Activated CD4-positive, alpha-beta T cell treated with anti-CD3 and anti-CD28 coated beads, Interleukin-2, amount 10 ng/mL, durations not matched to agents 7 days and 5 days (primary cell): ENCODE measurements at regions not wholly inside any gene's neighbourhood (a gene's known extent, or its start where the extent isn't known, plus 50 kb on each side); places are given as distances from the start of the nearest gene placed in this dataset.
"Not testable (repeated sequence)": the region's sequence is repeated elsewhere in the genome, so short reads cannot be mapped to it uniquely, and the experiment has no call there.

ENCODE experiments used
- CTCF ChIA-PET: fragments of 350-600 bp; sonication (Branson Sonifier 250); formaldehyde crosslinking; loops from one replicate; lab custom pipeline; 2021; ENCODE audit warnings: antibody characterized with exemption; lab: Charles Lee
- POLR2A ChIA-PET: fragments of 350-600 bp; sonication (Branson Sonifier 250); formaldehyde crosslinking; loops from one replicate; lab custom pipeline; 2021; ENCODE audit warnings: antibody characterized with exemption; lab: Charles Lee
- DNase-seq: peaks from one replicate; pipeline ENCODE4 v3.0.0-alpha.2; 2020
- H3K27ac Mint-ChIP-seq: one replicate; pipeline ENCODE4 v1.8.0; 2021; ENCODE audit warnings: mild to moderate bottlenecking, moderate library complexity, mixed read lengths
- H3K27me3 Mint-ChIP-seq: one replicate; pipeline ENCODE4 v1.8.0; 2021; ENCODE audit warnings: mixed read lengths
- H3K36me3 Mint-ChIP-seq: one replicate; pipeline ENCODE4 v1.8.0; 2021; ENCODE audit warnings: low read depth, mixed read lengths
- H3K4me1 Mint-ChIP-seq: one replicate; pipeline ENCODE4 v1.8.0; 2021; ENCODE audit warnings: mixed read lengths
- H3K4me3 Mint-ChIP-seq: one replicate; pipeline ENCODE4 v1.8.0; 2021; ENCODE audit warnings: mild to moderate bottlenecking, moderate library complexity, mixed read lengths
- H3K9me3 Mint-ChIP-seq: one replicate; pipeline ENCODE4 v1.8.0; 2021; ENCODE audit warnings: mixed read lengths

GRCh38 chr1:82091265-82091664, 290.5 kb downstream of the ADGRL2 start:
- no peak for DNase-seq
- no peaks in the 10 kb centered on the region for H3K36me3 Mint-ChIP-seq
- ChIA-PET POLR2A (no interaction called here), CTCF (interaction anchor here (0.5 kb wide), 1 partner anchor 13 kb away, joined by 3 read pairs; no protein-coding TSS in a partner anchor)
- H3K9me3 Mint-ChIP-seq, result no peaks in the 10 kb centered on the region
- no peak overlapping the region for H3K4me3 Mint-ChIP-seq
- no peaks in the 10 kb centered on the region for H3K4me1 Mint-ChIP-seq
- H3K27ac Mint-ChIP-seq, result no peak overlapping the region
- H3K27me3 Mint-ChIP-seq, result no peaks in the 10 kb centered on the region

DNA sequence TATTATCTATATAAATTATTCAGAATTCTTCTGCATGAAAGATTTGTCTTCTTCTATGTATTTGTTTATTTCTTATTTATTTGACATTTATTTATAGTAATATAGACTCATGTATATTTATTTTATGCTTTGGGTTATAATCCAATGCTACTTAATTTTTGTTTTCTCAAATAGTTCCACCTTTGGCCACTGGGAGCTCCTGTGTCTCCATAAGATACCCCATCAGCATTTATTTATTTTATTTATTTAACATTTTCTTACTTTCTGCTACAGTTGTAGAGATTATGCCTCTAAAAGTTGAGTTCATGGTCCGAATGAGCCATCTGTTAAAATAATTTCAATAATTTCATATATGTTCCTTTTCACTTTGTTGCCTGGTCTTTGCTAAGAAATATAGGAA, 289.4 kb downstream of the ADGRL2 start:
- ChIA-PET POLR2A (no interaction called here), CTCF (no interaction called here)
- no peak for DNase-seq
- Mint-ChIP-seq H3K9me3 (no peaks in the 10 kb centered on the region), H3K4me1 (no peaks in the 10 kb centered on the region), H3K27me3 (no peaks in the 10 kb centered on the region), H3K36me3 (no peaks in the 10 kb centered on the region), H3K4me3 (no peak overlapping the region), H3K27ac (no peak overlapping the region)

DNA sequence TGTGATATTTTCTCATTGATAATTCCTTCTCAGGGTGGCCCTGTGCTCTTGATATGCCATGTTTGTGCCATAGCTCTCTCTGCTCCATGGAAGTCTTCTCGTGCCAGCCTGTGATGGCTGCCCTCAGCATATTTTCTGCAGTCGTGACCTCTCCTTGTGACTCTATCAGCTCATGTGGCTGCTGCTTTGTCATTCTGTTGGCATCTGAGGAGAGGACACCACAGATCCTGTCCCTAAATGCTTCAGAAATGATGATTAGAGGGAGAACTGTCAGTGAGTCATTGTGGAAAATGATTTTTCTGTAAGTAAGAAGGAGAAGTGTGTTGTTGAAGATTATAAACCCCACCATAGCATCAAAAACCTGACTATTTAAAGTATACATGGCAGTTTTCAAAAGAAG, 286.0 kb downstream of the ADGRL2 start:
- ChIA-PET CTCF (no interaction called here), POLR2A (no interaction called here)
- no peak overlapping the region for H3K4me3 Mint-ChIP-seq
- no peaks in the 10 kb centered on the region for H3K27me3 Mint-ChIP-seq
- H3K9me3 Mint-ChIP-seq, result no peaks in the 10 kb centered on the region
- H3K4me1 Mint-ChIP-seq, result no peaks in the 10 kb centered on the region
- no peak for DNase-seq
- H3K27ac Mint-ChIP-seq, result no peak overlapping the region
- no peaks in the 10 kb centered on the region for H3K36me3 Mint-ChIP-seq

GRCh38 chr1:82079607-82080006, 278.9 kb downstream of the ADGRL2 start:
- Mint-ChIP-seq H3K9me3 (no peaks in the 10 kb centered on the region), H3K36me3 (no peaks in the 10 kb centered on the region), H3K27me3 (no peaks in the 10 kb centered on the region), H3K27ac (no peak overlapping the region), H3K4me1 (no peaks in the 10 kb centered on the region), H3K4me3 (no peak overlapping the region)
- ChIA-PET POLR2A (no interaction called here), CTCF (no interaction called here)
- no peak for DNase-seq

DNA sequence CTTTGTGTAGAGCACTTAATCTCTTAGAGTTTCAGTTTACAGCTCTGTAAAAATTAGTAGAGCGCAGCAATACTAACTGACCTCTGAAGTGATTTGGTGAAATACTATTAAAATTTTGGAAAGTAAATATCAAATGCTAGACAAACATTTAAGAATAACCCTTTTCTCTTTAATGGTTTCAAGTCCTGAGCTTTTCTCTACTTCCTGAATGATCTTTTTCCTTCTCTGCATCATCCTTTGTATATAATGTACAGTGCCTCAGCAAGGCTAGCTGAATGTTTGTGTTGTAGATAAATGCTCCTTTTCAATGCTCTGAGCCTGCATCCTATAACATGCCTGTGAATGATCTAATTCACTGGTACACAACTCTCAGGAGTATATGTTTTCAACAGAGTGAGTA, 272.9 kb downstream of the ADGRL2 start:
- CTCF ChIA-PET, result no interaction called here
- POLR2A ChIA-PET, result no interaction called here
- Mint-ChIP-seq H3K27ac (no peak overlapping the region), H3K36me3 (no peaks in the 10 kb centered on the region), H3K4me3 (no peak overlapping the region), H3K4me1 (no peaks in the 10 kb centered on the region), H3K9me3 (no peaks in the 10 kb centered on the region), H3K27me3 (no peaks in the 10 kb centered on the region)
- DNase-seq, result no peak

- Mint-ChIP-seq H3K27me3 (no peaks in the 10 kb centered on the region), H3K4me1 (no peaks in the 10 kb centered on the region), H3K36me3 (no peaks in the 10 kb centered on the region), H3K4me3 (no peak overlapping the region), H3K9me3 (no peaks in the 10 kb centered on the region), H3K27ac (no peak overlapping the region)
- no peak for DNase-seq
- POLR2A ChIA-PET, result no interaction called here
- CTCF ChIA-PET, result no interaction called here
These were observed 272.3 kb downstream of the ADGRL2 start for GRCh38 chr1:82073071-82073470.

GRCh38 chr1:82065916-82066315, 265.2 kb downstream of the ADGRL2 start:
- CTCF ChIA-PET, result no interaction called here

GRCh38 chr1:82064691-82065090, 264.0 kb downstream of the ADGRL2 start:
- CTCF ChIA-PET, result no interaction called here
- Mint-ChIP-seq H3K27me3 (no peaks in the 10 kb centered on the region), H3K4me1 (no peaks in the 10 kb centered on the region), H3K4me3 (no peak overlapping the region), H3K27ac (no peak overlapping the region), H3K9me3 (no peaks in the 10 kb centered on the region), H3K36me3 (no peaks in the 10 kb centered on the region)
- POLR2A ChIA-PET, result interaction anchor here (0.7 kb wide), 1 partner anchor 535 kb away, joined by 3 read pairs; no protein-coding TSS in a partner anchor
- DNase-seq, result no peak

More at GRCh38 chr1:82065916-82066315, 265.2 kb downstream of the ADGRL2 start:
- no peak overlapping the region for H3K4me3 Mint-ChIP-seq
- no peaks in the 10 kb centered on the region for H3K4me1 Mint-ChIP-seq
- no peaks in the 10 kb centered on the region for H3K9me3 Mint-ChIP-seq
- POLR2A ChIA-PET, result no interaction called here
- no peak for DNase-seq
- H3K27me3 Mint-ChIP-seq, result no peaks in the 10 kb centered on the region
- H3K36me3 Mint-ChIP-seq, result no peaks in the 10 kb centered on the region
- no peak overlapping the region for H3K27ac Mint-ChIP-seq

- Mint-ChIP-seq H3K27me3 (no peaks in the 10 kb centered on the region), H3K4me1 (no peaks in the 10 kb centered on the region), H3K4me3 (no peak overlapping the region), H3K36me3 (no peaks in the 10 kb centered on the region), H3K27ac (no peak overlapping the region), H3K9me3 (no peaks in the 10 kb centered on the region)
- no peak for DNase-seq
- ChIA-PET POLR2A (no interaction called here), CTCF (no interaction called here)
These were observed 261.5 kb downstream of the ADGRL2 start for GRCh38 chr1:82062206-82062605.

DNA sequence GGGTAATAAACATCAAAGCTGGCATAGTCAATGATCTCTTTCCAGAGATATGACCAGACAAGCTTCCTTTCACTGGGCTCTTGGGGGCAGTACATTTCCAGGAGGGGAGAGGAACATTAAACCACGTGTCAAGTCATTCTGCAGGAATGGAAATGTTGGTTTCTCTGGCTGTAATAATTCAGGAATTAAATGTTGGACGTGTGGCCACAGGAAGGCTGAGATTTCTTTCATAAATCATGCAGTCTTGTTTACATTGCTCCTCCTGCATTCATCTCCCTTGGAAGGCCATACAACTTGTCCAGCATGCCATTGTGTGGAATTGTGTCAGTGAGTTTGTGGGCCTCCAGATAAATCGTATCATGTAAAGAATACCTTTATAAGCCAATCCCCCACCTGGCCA, 259.2 kb downstream of the ADGRL2 start:
- Mint-ChIP-seq H3K27me3 (no peaks in the 10 kb centered on the region), H3K4me1 (no peaks in the 10 kb centered on the region), H3K9me3 (no peaks in the 10 kb centered on the region), H3K36me3 (no peaks in the 10 kb centered on the region), H3K27ac (no peak overlapping the region), H3K4me3 (no peak overlapping the region)
- ChIA-PET CTCF (no interaction called here), POLR2A (no interaction called here)
- no peak for DNase-seq

DNA sequence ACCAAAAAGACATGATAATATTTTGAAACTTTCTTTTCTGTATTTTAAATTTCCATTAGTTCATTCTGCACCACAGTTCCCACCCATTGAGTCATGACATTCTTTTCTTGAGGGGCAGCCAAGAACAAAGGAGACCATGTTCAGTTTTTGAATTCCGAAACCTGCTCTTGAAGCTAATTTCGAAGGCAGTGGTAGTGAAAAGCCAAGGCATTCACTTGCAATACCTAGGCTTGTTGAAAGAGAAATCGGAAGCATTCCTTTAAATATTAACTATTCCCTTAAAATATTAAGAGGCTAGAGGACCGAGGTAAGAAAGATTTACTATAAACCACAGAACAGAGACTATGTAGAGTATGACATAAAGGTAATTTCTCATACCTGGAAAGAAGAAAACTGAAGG, 256.3 kb downstream of the ADGRL2 start:
- Mint-ChIP-seq H3K36me3 (no peaks in the 10 kb centered on the region), H3K4me3 (no peak overlapping the region), H3K9me3 (no peaks in the 10 kb centered on the region), H3K27me3 (no peaks in the 10 kb centered on the region), H3K4me1 (no peaks in the 10 kb centered on the region), H3K27ac (no peak overlapping the region)
- POLR2A ChIA-PET, result no interaction called here
- DNase-seq, result no peak
- CTCF ChIA-PET, result no interaction called here

DNA sequence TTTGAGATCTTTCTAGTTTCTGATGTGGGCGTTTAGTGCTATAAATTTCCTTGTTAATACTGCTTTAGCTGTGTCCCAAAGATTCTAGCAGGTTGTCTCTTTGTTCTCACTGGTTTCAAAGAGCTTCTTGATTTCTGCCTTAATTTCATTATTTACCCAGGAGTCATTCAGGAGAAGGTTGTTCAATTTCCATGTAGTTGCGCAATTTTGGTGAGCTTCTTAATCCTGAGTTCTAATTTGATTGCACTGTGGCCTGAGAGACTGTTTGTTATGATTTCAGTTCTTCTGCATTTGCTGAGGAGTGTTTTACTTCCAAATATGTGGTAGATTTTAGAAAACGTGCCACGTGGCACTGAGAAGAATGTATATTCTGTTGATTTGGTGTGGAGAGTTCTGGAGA, 254.6 kb downstream of the ADGRL2 start:
- H3K36me3 Mint-ChIP-seq, POLR2A ChIA-PET, H3K4me3 Mint-ChIP-seq, H3K27ac Mint-ChIP-seq, DNase-seq, H3K9me3 Mint-ChIP-seq, H3K4me1 Mint-ChIP-seq, CTCF ChIA-PET, H3K27me3 Mint-ChIP-seq: not testable (repeated sequence)

- H3K9me3 Mint-ChIP-seq, result no peaks in the 10 kb centered on the region
- no peaks in the 10 kb centered on the region for H3K4me1 Mint-ChIP-seq
- no peak overlapping the region for H3K27ac Mint-ChIP-seq
- ChIA-PET CTCF (no interaction called here), POLR2A (no interaction called here)
- H3K4me3 Mint-ChIP-seq, result no peak overlapping the region
- H3K27me3 Mint-ChIP-seq, result no peaks in the 10 kb centered on the region
- no peaks in the 10 kb centered on the region for H3K36me3 Mint-ChIP-seq
- DNase-seq, result no peak
These were observed 251.8 kb downstream of the ADGRL2 start for GRCh38 chr1:82052563-82052962.

DNA sequence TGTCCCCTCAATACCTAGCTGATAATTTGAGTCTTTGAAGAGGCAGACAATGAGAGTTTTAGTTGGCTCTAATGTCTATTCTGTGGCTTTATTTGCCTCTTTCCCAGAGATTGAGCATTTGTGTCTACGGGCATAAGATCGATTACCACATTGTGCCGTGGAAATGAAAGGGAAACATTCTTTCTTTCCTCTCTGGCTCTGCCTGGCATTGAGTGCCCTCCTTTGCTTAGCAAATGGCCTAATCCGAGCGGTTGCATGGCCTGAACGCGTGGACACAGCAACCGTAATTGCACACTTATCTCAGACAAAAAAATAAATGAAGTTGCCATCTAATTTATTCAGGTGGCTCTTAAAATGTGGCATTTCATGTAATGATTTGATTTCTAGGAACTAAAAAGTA, 247.9 kb downstream of the ADGRL2 start:
- H3K27me3 Mint-ChIP-seq, result no peaks in the 10 kb centered on the region
- H3K4me3 Mint-ChIP-seq, result no peak overlapping the region
- H3K27ac Mint-ChIP-seq, result no peak overlapping the region
- no peaks in the 10 kb centered on the region for H3K36me3 Mint-ChIP-seq
- POLR2A ChIA-PET, result no interaction called here
- no peaks in the 10 kb centered on the region for H3K9me3 Mint-ChIP-seq
- CTCF ChIA-PET, result no interaction called here
- DNase-seq, result no peak
- no peaks in the 10 kb centered on the region for H3K4me1 Mint-ChIP-seq
